Brain microvascular endothelial cell (primary cell): ENCODE measurements at regions not wholly inside any gene's neighbourhood (a gene's known extent, or its start where the extent isn't known, plus 50 kb on each side); places are given as distances from the start of the nearest gene placed in this dataset.

ENCODE experiments used
- DNase-seq: peaks from one replicate; pipeline ENCODE4 v3.0.0-alpha.2; 2020
- H3K27ac ChIP-seq: fragments of 250-450 bp; sonication (Bioruptor Pico); 2 replicates; pipeline ENCODE4 v1.5.1; 2020; ENCODE audit warnings: mild to moderate bottlenecking, moderate library complexity
- H3K27me3 ChIP-seq: fragments of 250-450 bp; sonication (Bioruptor Pico); replicated peaks from 2 replicates; pipeline ENCODE4 v1.5.1; 2020; ENCODE audit warnings: mild to moderate bottlenecking
- H3K36me3 ChIP-seq: fragments of 250-450 bp; sonication (Bioruptor Pico); replicated peaks from 2 replicates; pipeline ENCODE4 v1.5.1; 2020; ENCODE audit warnings: mild to moderate bottlenecking
- H3K4me3 ChIP-seq: 2 replicates; pipeline ENCODE4 v1.5.1; 2011; ENCODE audit warnings: low read depth, mild to moderate bottlenecking, control low read depth, low read length, moderate library complexity
- CTCF ChIP-seq: IDR thresholded peaks from 2 replicates; pipeline ENCODE4 v1.5.1; 2011; ENCODE audit warnings: low read depth, mild to moderate bottlenecking, moderate library complexity, low read length, control low read depth, inconsistent platforms; ENCODE audit errors: missing control alignments
- in situ Hi-C: cut with HindIII; loops from 2 replicates; pipeline ENCODE4 v1.10.0; 2017; ENCODE audit warnings: low sequenced_read_pairs, low pct_ligation_motif_present

DNA sequence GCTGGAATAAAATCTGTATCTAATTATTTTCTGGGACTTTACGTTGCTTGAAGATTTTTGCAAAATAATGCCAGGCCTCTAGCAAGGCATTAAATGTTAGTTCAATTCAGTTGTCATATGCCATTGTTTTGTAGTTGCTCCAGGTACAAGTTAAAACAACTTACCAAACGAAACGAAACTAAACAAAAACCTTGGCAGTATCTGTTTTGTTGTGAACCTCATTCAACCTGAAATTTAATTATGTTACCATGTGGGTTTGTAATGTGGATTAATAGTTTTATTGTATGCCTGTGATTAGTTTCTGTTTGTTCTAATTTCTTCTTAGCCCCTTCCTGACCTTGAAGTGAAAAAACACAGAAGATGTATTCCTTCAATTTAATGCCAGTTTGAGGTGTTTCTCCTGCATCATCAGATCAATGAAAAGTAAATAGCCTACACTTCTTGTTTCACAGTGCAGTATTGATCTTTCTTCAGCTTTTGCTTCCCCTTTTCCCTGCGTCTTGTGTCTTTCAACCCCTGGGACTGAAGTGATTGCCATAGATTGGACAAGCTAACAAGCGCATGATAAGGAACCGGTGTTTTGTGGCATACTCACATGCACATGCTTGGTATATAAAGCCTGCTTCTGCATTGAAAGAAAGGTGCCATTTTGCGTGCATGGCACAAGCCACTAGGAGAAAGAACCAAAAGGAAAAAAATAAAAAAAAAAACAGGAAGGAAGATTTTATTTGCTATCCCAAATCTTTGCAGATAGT is 699.0 kb upstream of the ARRDC3 start:
- TF ChIP-seq CTCF: no peak
- no peak overlapping the region for H3K27ac ChIP-seq
- H3K27me3 ChIP-seq: no peaks in the 10 kb centered on the region
- no peak for DNase-seq
- H3K36me3 ChIP-seq: no peaks in the 10 kb centered on the region
- H3K4me3 ChIP-seq: no peak overlapping the region
- in situ Hi-C loops: no loop called here

- no peak overlapping the region for H3K4me3 ChIP-seq
- H3K27ac ChIP-seq: no peak overlapping the region
- H3K36me3 ChIP-seq: no peaks in the 10 kb centered on the region
- H3K27me3 ChIP-seq: no peaks in the 10 kb centered on the region
- DNase-seq: no peak
- in situ Hi-C loops: no loop called here
- TF ChIP-seq CTCF: no peak
Observed at GRCh38 chr5:92070786-92071185, 687.7 kb upstream of the ARRDC3 start.

- TF ChIP-seq CTCF: no peak
- in situ Hi-C loops: no loop called here
Observed at GRCh38 chr5:92064993-92065392, 681.9 kb upstream of the ARRDC3 start.

DNA sequence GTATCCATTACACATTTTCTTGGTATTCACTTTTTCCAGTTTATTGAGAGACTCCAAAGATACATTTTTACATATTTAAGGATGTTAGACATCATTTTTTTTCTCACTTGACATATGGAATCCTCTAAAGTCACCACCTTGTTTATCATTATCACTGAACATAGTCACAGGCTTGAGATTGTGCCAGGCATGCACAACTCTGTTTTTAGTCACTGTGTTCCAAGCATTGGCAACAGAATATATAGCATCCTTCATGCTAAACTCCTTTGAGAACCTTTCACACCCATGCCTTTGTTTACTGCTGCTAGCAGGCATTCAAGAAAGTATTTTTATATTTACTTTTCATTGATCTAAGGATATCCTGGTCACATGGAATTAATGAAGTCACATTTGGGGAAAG is 668.6 kb upstream of the ARRDC3 start:
- Histone ChIP-seq H3K36me3 (no peaks in the 10 kb centered on the region), H3K27ac (no peak overlapping the region), H3K4me3 (no peak overlapping the region), H3K27me3 (no peaks in the 10 kb centered on the region)
- in situ Hi-C loops: no loop called here
- DNase-seq: no peak
- no peak for TF ChIP-seq CTCF

More at GRCh38 chr5:92064993-92065392, 681.9 kb upstream of the ARRDC3 start:
- Histone ChIP-seq H3K27ac (no peak overlapping the region), H3K27me3 (no peaks in the 10 kb centered on the region), H3K36me3 (no peaks in the 10 kb centered on the region), H3K4me3 (no peak overlapping the region)
- no peak for DNase-seq

DNA sequence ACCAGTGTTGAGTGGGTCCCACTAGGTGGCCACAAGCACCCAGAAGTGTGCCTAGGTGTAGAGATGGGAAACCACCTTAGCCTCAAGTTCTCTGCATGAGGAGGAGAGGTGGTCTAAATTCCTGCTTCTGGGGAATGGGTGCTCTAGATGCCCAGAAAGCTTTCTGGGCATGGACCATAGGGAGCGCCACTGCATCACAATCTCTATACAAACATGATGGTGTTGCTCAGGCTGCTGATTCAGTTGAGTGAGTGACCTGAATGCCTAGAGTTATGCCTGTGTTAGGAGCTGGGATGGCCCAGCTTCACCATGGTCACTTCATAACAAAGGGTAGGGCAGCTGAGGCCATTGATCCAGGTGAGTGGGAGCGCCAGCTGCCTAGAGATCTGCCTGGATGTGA is 667.9 kb upstream of the ARRDC3 start:
- no peak overlapping the region for H3K4me3 ChIP-seq
- in situ Hi-C loops: no loop called here
- TF ChIP-seq CTCF: no peak

More for the DNA sequence above, 667.9 kb upstream of the ARRDC3 start:
- Histone ChIP-seq H3K27ac (no peak overlapping the region), H3K36me3 (no peaks in the 10 kb centered on the region), H3K27me3 (no peaks in the 10 kb centered on the region)
- DNase-seq: no peak
